HG03095 (cell line): ENCODE measurements at regions not wholly inside any gene's neighbourhood (a gene's known extent, or its start where the extent isn't known, plus 50 kb on each side); places are given as distances from the start of the nearest gene placed in this dataset.

Experiments used
- ATAC-seq: cut with Tn5 transposase; IDR thresholded peaks from one replicate; pipeline ENCODE4 v1.9.1; 2021; ENCODE audit warnings: moderate library complexity; ENCODE audit not compliant: unreplicated experiment

GRCh38 chr5:2460098-2460497 lies 291.4 kb downstream of the IRX2 start:
- ATAC-seq: no peak

- no peak for ATAC-seq
These were observed 292.2 kb downstream of the IRX2 start for GRCh38 chr5:2459251-2459650.

- no peak for ATAC-seq
These were observed 295.6 kb downstream of the IRX2 start for GRCh38 chr5:2455878-2456277.

GRCh38 chr5:2454876-2455275 lies 296.6 kb downstream of the IRX2 start:
- no peak for ATAC-seq

GRCh38 chr5:2453781-2454180 lies 297.7 kb downstream of the IRX2 start:
- no peak for ATAC-seq

GRCh38 chr5:2451100-2451499 lies 300.4 kb downstream of the IRX2 start:
- no peak for ATAC-seq

- no peak for ATAC-seq
These were observed 308.8 kb downstream of the IRX2 start for GRCh38 chr5:2442496-2443354.

GRCh38 chr5:2441495-2442180 lies 309.8 kb downstream of the IRX2 start:
- ATAC-seq: no peak

- no peak for ATAC-seq
These were observed 311.9 kb downstream of the IRX2 start for GRCh38 chr5:2439608-2440007.

GRCh38 chr5:2433086-2433485 lies 318.4 kb downstream of the IRX2 start:
- ATAC-seq: no peak

GRCh38 chr5:2432076-2432920 lies 319.2 kb downstream of the IRX2 start:
- ATAC-seq: no peak

GRCh38 chr5:2430606-2431005 lies 320.9 kb downstream of the IRX2 start:
- ATAC-seq: no peak

- no peak for ATAC-seq
These were observed 323.5 kb downstream of the IRX2 start for GRCh38 chr5:2427983-2428382.

GRCh38 chr5:2423634-2424033 lies 327.8 kb downstream of the IRX2 start:
- ATAC-seq: no peak

- ATAC-seq: no peak
These were observed 334.2 kb downstream of the IRX2 start for GRCh38 chr5:2417301-2417700.

GRCh38 chr5:2415678-2416077 lies 335.8 kb downstream of the IRX2 start:
- no peak for ATAC-seq

GRCh38 chr5:2410451-2410850 lies 341.0 kb downstream of the IRX2 start:
- ATAC-seq: no peak

- no peak for ATAC-seq
These were observed 348.2 kb downstream of the IRX2 start for GRCh38 chr5:2403296-2403695.

GRCh38 chr5:2399804-2400203 lies 351.7 kb downstream of the IRX2 start:
- ATAC-seq: no peak

GRCh38 chr5:2399096-2399495 lies 352.4 kb downstream of the IRX2 start:
- ATAC-seq: no peak

- no peak for ATAC-seq
These were observed 357.9 kb downstream of the IRX2 start for GRCh38 chr5:2393556-2393955.
